Stimulated activated CD4-positive, alpha-beta T cell treated with anti-CD3 and anti-CD28 coated beads, Interleukin-15, amount 100 ng/mL, for 24 hours (primary cell): ENCODE measurements at regions not wholly inside any gene's neighbourhood (a gene's known extent, or its start where the extent isn't known, plus 50 kb on each side); places are given as distances from the start of the nearest gene placed in this dataset.

Experiments
- DNase-seq: peaks from one replicate; pipeline ENCODE4 v3.0.0-alpha.2; 2020

- no peak for DNase-seq
These were observed 1459.6 kb upstream of the TMEM132C start for GRCh38 chr12:126807312-126807865.

DNA sequence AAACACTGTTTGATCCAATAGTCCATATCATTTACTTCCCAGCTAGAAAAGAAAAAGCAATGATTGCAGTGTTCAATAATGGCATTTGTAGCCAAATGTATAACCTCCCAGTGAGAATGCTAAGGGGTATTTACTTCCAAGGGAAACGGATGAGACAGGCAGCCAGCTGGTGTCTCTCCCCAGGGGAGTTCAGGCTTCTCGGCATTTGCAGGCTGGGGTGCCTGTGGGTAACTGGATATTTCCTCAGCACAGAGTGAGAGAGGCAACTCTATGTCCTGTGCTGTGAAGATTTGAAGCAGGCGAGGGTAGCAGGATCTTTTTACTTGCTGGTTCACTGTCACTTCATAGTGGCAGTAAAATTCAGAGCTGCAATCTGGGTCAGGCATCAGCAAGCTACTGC is 1455.6 kb upstream of the TMEM132C start:
- no peak for DNase-seq

DNA sequence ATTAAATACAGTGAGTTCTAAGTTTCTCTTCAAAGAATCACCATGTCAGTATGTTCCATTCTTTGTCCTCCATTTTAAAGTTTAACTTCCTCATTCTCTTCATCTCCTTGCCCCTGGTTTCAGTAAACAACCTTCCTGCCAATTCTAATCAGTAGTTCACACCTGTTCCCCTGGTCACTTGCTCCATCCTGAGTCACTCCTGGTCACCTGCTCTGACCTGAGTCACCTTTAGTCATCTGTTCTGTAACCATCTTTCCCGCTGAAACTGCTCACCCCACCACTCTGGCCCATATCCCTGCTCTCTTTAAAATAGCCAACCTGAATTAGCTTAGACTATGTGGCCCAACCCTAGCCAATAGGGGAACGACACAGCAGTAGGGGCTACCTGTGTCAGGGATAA is 1447.4 kb upstream of the TMEM132C start:
- no peak for DNase-seq

GRCh38 chr12:126830778-126831680 is 1435.9 kb upstream of the TMEM132C start:
- no peak for DNase-seq

GRCh38 chr12:126837697-126838096 is 1429.3 kb upstream of the TMEM132C start:
- DNase-seq, result no peak

- no peak for DNase-seq
These were observed 1422.9 kb upstream of the TMEM132C start for GRCh38 chr12:126843915-126844669.

DNA sequence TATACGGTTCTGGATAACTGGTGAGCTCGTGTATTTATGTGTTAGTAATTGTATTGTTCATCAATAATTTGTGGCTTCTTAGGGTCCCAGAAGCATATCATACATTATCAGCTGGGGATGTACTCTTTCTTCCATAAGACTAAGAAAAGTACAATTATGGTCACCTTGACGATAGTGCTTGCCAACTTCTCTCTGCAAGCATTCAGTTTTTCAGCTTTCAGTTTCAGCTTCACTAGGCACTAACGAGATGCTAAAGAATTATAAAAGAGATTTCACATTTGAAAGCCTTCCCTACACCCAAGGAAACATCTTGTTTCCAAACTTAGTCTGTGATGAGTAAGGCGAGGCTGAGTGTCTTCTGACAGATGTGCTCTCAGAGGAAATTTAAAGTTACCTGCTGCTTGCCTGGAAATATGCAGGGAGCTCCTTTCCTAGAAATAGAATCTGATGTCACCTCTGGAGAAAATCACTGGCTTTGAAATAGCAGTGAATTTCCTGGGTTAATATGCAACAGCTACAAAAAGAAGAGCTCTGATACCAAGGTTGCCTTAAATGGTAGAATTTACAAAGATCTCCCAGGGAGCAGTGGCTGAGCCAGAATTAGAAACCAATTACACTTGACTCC is 1419.9 kb upstream of the TMEM132C start:
- no peak for DNase-seq

GRCh38 chr12:126855768-126856167 is 1411.2 kb upstream of the TMEM132C start:
- DNase-seq, result no peak

DNA sequence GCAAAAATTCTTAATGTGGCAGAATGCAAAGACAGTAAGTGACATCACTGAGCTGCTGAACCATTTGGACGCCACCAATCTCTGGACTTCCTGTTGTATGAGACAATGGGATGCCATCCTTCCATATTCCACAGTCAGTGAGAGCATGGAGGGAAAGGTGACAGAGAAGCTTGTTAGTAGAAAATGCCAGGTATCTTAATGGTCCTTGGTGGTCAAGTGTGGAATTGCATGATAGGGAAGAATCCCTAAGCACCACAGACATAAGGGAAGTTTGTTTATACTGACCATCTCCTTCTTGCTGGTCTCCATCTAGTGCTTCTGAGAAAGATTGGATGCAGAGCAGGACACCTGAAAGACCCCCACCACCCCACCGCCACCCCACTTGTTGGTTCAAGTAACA is 1410.0 kb upstream of the TMEM132C start:
- no peak for DNase-seq

DNA sequence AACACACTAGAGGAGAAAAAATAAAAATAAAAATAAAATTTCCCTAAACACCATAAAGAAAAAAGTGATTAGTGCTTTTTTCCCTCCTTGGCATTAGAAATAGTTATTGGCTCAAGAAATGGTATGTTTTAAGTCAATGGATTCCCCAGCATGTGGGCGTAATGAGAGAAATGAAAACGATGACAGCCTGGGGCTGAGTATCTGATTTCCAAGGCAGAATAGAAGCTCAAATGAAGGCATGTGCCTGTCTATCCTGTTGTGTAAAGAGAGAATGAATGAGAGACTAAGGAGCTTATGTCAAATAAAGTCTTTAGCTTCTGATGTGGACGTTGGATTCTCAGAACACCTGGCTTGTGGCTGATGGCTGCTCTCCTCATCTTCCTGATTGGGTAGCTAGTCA is 1408.4 kb upstream of the TMEM132C start:
- DNase-seq, result no peak

- no peak for DNase-seq
These were observed 1406.8 kb upstream of the TMEM132C start for GRCh38 chr12:126860210-126860609.

- no peak for DNase-seq
These were observed 1404.5 kb upstream of the TMEM132C start for GRCh38 chr12:126862500-126862899.

GRCh38 chr12:126869644-126870043 is 1397.3 kb upstream of the TMEM132C start:
- no peak for DNase-seq

GRCh38 chr12:126873701-126874100 is 1393.3 kb upstream of the TMEM132C start:
- no peak for DNase-seq

DNA sequence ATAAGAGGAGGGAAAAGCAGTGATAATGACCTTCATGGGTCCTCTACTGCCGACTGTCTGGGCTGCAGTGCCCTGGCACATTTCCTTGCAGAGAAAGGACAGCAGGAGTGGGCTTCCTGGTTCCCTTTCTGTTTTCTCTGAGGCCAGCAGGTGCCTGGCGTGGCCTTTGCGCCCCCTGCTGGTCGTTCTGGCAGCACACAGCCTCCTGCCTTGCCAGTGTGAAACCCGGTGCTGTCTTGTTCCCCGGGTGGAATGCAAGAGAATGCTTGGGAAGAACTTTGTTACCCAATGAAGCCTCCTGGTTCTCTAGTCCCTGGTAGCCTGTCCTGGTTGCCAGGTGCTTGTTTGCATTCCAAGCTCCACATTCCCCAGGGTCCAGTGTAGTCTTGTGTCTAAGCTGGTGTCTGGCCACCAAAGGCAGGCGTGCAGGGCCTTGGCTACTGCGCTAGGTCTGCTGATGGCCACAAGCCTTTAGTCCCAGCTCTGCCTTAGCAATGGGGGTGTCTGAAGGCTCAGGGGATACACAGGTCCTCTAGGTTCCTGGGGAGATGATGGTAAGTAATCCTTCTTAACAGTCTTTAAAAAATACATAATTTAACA is 1392.4 kb upstream of the TMEM132C start:
- DNase-seq, result peak; percentile 74

- no peak for DNase-seq
These were observed 1387.1 kb upstream of the TMEM132C start for GRCh38 chr12:126879842-126880241.

GRCh38 chr12:126883697-126884096 is 1383.3 kb upstream of the TMEM132C start:
- no peak for DNase-seq

GRCh38 chr12:126889501-126889900 is 1377.5 kb upstream of the TMEM132C start:
- DNase-seq, result no peak

DNA sequence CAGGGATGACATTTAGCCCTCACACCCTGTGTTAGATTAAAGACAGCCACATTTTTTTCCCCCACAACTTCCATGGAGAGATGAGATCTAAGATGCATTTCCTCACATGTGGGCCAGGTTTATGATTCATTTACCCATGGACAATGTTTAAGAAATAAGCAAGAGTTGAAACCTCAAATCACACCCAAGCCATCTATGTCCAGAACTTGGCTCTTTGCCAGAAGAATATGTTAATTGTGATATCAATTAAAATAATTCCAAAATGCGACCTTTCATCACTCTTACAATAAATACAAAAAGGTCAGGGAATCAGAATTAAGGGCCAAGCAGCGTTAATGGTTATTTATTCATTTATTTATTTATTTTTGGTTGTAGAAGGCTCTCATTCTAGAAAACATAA is 1376.9 kb upstream of the TMEM132C start:
- DNase-seq, result no peak

- DNase-seq, result no peak
These were observed 1375.2 kb upstream of the TMEM132C start for GRCh38 chr12:126891789-126892188.

DNA sequence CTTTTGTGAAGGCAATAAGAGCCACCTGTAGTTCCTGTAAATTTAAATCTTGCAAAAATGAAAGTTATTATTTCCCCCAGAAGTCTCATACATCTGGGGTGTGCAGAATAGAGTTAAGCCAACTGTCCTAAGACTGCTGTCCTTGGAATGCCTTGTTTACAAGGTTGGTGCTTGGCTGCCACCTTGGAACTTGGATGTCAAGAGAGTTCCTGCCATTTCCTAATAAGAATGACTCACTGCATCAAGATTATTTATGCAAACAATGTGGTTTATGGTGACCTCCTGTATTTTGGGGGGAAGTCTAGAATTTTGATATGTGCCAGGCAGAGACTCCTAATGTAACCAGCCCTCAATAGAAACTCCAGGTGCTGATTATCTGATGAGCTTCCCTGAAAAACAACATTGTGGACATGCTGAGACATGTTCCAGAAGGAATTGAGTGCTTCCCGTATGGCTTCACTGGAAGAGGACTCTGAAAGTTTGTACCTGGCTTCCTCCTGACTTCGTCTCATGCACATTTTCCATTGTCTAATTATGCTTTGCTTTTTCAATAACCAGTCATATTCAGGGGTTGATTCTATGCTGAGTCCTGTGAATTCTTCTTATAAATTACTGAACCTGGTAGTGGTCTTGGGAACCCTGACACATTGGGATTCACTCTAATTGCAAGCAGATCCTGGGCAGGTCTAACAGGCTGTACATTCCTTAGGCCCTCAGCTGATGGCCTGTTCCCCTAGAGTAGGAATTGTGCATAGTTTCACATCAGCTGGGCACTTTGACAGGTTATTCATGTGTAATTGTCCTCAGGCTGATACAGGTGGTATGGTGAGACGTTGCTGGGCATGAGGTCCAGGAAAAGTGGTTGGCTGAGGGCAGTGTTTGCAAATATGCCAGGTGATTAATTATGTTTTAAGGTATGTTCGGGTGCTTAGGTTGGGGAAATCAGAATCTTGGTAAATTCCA is 1370.7 kb upstream of the TMEM132C start:
- no peak for DNase-seq

GRCh38 chr12:126897102-126897501 is 1369.9 kb upstream of the TMEM132C start:
- DNase-seq, result no peak
